HG03060 (cell line): ENCODE measurements at regions not wholly inside any gene's neighbourhood (a gene's known extent, or its start where the extent isn't known, plus 50 kb on each side); places are given as distances from the start of the nearest gene placed in this dataset.

Experiments
- ATAC-seq: cut with Tn5 transposase; IDR thresholded peaks from one replicate; pipeline ENCODE4 v1.9.1; 2021; ENCODE audit warnings: low read depth, moderate number of reproducible peaks; ENCODE audit not compliant: unreplicated experiment

GRCh38 chr2:62596061-62596921, 90.3 kb upstream of the TMEM17 start:
- no peak for ATAC-seq

GRCh38 chr2:62595474-62595873, 89.5 kb upstream of the TMEM17 start:
- no peak for ATAC-seq

- no peak for ATAC-seq
These were observed 87.8 kb upstream of the TMEM17 start for GRCh38 chr2:62593825-62594224.

GRCh38 chr2:62591491-62591890, 85.5 kb upstream of the TMEM17 start:
- ATAC-seq, result no peak

- ATAC-seq, result no peak
These were observed 83.8 kb upstream of the TMEM17 start for GRCh38 chr2:62589691-62590356.

- no peak for ATAC-seq
These were observed 81.6 kb upstream of the TMEM17 start for GRCh38 chr2:62587592-62587991.

GRCh38 chr2:62586981-62587380, 81.0 kb upstream of the TMEM17 start:
- ATAC-seq, result peak; percentile 57

- ATAC-seq, result no peak
These were observed 73.0 kb upstream of the TMEM17 start for GRCh38 chr2:62578803-62579640.

- ATAC-seq, result no peak
These were observed 72.2 kb upstream of the TMEM17 start for GRCh38 chr2:62577994-62578781.

GRCh38 chr2:62576276-62576939, 70.4 kb upstream of the TMEM17 start:
- no peak for ATAC-seq

GRCh38 chr2:62573936-62574335, 67.9 kb upstream of the TMEM17 start:
- ATAC-seq, result no peak

GRCh38 chr2:62573137-62573731, 67.2 kb upstream of the TMEM17 start:
- ATAC-seq, result no peak

GRCh38 chr2:62570861-62571698, 65.1 kb upstream of the TMEM17 start:
- no peak for ATAC-seq

- ATAC-seq, result no peak
These were observed 64.2 kb upstream of the TMEM17 start for GRCh38 chr2:62569907-62570841.

- no peak for ATAC-seq
These were observed 63.2 kb upstream of the TMEM17 start for GRCh38 chr2:62568983-62569837.

GRCh38 chr2:62568074-62568473, 62.1 kb upstream of the TMEM17 start:
- no peak for ATAC-seq

GRCh38 chr2:62567669-62568068, 61.7 kb upstream of the TMEM17 start:
- ATAC-seq, result no peak
